ENCODE measurements at regions not wholly inside any gene's neighbourhood (a gene's known extent, or its start where the extent isn't known, plus 50 kb on each side); places are given as distances from the start of the nearest gene placed in this dataset.

GRCh38 chr10:63712717-63713115, 191.5 kb downstream of the REEP3 start:
- intact Hi-C loops (cut with micrococcal nuclease) = loop anchor here (2.0 to 10.0 kb wide), 4 partner anchors 84 to 445 kb away; partner anchors contain the start of genes JMJD1C and REEP3
- H3K4me3 Mint-ChIP-seq (ENCODE audit: unreplicated experiment) = no peak overlapping the region
- ChIA-PET CTCF (interaction anchor here (0.6 to 2.7 kb wide), 8 partner anchors 8 to 546 kb away, joined by 3 to 11 read pairs (median 4); no protein-coding TSS in a partner anchor), POLR2A (interaction anchor here (0.6 to 3.8 kb wide), 10 partner anchors 13 to 595 kb away, joined by 3 to 50 read pairs (median 4); no protein-coding TSS in a partner anchor)
- no peaks in the 10 kb centered on the region for H3K36me3 Mint-ChIP-seq (ENCODE audit: insufficient read depth, unreplicated experiment)
- H3K9me3 Mint-ChIP-seq (ENCODE audit: unreplicated experiment) = no peaks in the 10 kb centered on the region
- BruUV-seq (replicated peaks) = no TSS peak
- no peaks in the 10 kb centered on the region for H3K27me3 Mint-ChIP-seq (ENCODE audit: insufficient read depth, unreplicated experiment)
- H3K27ac Mint-ChIP-seq (ENCODE audit: low read depth, unreplicated experiment) = no peak overlapping the region
- H3K4me1 Mint-ChIP-seq (ENCODE audit: insufficient read depth, unreplicated experiment) = peaks cover 37% of the 10 kb centered on the region
- DNase-seq (ENCODE audit: unreplicated experiment) = no peak
- TF ChIP-seq CTCF (IDR thresholded peaks at IDR 0.05; ENCODE audit: unreplicated experiment) = no peak

GRCh38 chr10:63713191-63714144, 192.3 kb downstream of the REEP3 start:
- CTCF ChIA-PET = interaction anchor here (0.6 to 2.7 kb wide), 8 partner anchors 32 to 547 kb away, joined by 3 to 11 read pairs (median 4); no protein-coding TSS in a partner anchor

GRCh38 chr10:63716016-63716580, 194.9 kb downstream of the REEP3 start:
- Mint-ChIP-seq H3K4me1 (ENCODE audit: insufficient read depth, unreplicated experiment) (peaks cover 29% of the 10 kb centered on the region), H3K27ac (ENCODE audit: low read depth, unreplicated experiment) (no peak overlapping the region), H3K36me3 (ENCODE audit: insufficient read depth, unreplicated experiment) (no peaks in the 10 kb centered on the region), H3K27me3 (ENCODE audit: insufficient read depth, unreplicated experiment) (no peaks in the 10 kb centered on the region), H3K9me3 (ENCODE audit: unreplicated experiment) (no peaks in the 10 kb centered on the region), H3K4me3 (ENCODE audit: unreplicated experiment) (no peak overlapping the region)
- ChIA-PET CTCF (interaction anchor here (0.6 to 9.7 kb wide), 6 partner anchors 87 to 555 kb away, joined by 3 to 266 read pairs (median 3); no protein-coding TSS in a partner anchor), POLR2A (interaction anchor here (1.1 to 2.2 kb wide), 2 partner anchors 9 to 447 kb away, joined by 3 to 11 read pairs; no protein-coding TSS in a partner anchor)
- intact Hi-C loops (cut with micrococcal nuclease) = loop anchor here (10.0 kb wide), 1 partner anchor 251 kb away; the partner anchor contains the start of gene JMJD1C
- BruUV-seq (replicated peaks) = no TSS peak
- DNase-seq (ENCODE audit: unreplicated experiment) = no peak
- TF ChIP-seq CTCF (IDR thresholded peaks at IDR 0.05; ENCODE audit: unreplicated experiment) = no peak

More at GRCh38 chr10:63713191-63714144, 192.3 kb downstream of the REEP3 start:
- peak; percentile 55 for DNase-seq (ENCODE audit: unreplicated experiment)
- TF ChIP-seq CTCF (IDR thresholded peaks at IDR 0.05; ENCODE audit: unreplicated experiment) = no peak
- no peaks in the 10 kb centered on the region for H3K27me3 Mint-ChIP-seq (ENCODE audit: insufficient read depth, unreplicated experiment)
- H3K9me3 Mint-ChIP-seq (ENCODE audit: unreplicated experiment) = no peaks in the 10 kb centered on the region
- no peak overlapping the region for H3K27ac Mint-ChIP-seq (ENCODE audit: low read depth, unreplicated experiment)
- peaks cover 34% of the 10 kb centered on the region for H3K4me1 Mint-ChIP-seq (ENCODE audit: insufficient read depth, unreplicated experiment)
- no TSS peak for BruUV-seq (replicated peaks)
- H3K36me3 Mint-ChIP-seq (ENCODE audit: insufficient read depth, unreplicated experiment) = no peaks in the 10 kb centered on the region
- H3K4me3 Mint-ChIP-seq (ENCODE audit: unreplicated experiment) = no peak overlapping the region
- POLR2A ChIA-PET = interaction anchor here (0.6 to 3.8 kb wide), 8 partner anchors 14 to 546 kb away, joined by 3 to 50 read pairs (median 4); no protein-coding TSS in a partner anchor
- intact Hi-C loops (cut with micrococcal nuclease) = loop anchor here (2.0 to 10.0 kb wide), 4 partner anchors 85 to 446 kb away; partner anchors contain the start of genes JMJD1C and REEP3

Data from MCF 10A (cell line).